H1 (cell line): ENCODE measurements at regions not wholly inside any gene's neighbourhood (a gene's known extent, or its start where the extent isn't known, plus 50 kb on each side); places are given as distances from the start of the nearest gene placed in this dataset.

ENCODE experiments used
- CTCF ChIA-PET: fragments of 300-600 bp; sonication (Branson Sonifier 250); formaldehyde crosslinking; loops from one replicate; lab custom pipeline; 2021; ENCODE audit not compliant: partially characterized antibody; lab: Charles Lee
- POLR2A ChIA-PET: fragments of 300-600 bp; sonication (Branson Sonifier 250); formaldehyde crosslinking; loops from one replicate; lab custom pipeline; 2021; ENCODE audit warnings: inconsistent platforms; ENCODE audit not compliant: partially characterized antibody; lab: Charles Lee
- DNase-seq, 2 experiments: peaks; one replicate each; pipeline versions ENCODE4 v3.0.0 to v3.0.0-alpha.2; 2010 to 2022; ENCODE audit warnings: low spot score in 2 of 2, low read depth in 1 of 2, mixed read lengths in 1 of 2
- FAIRE-seq: peaks from 2 replicates; lab custom pipeline; 2011; peaks lifted over from hg19 to GRCh38; lab: Jason Lieb, UNC
- H2AFZ ChIP-seq: 2 replicates; pipeline ENCODE4 v1.8.1; 2012; ENCODE audit warnings: low read length, inconsistent platforms
- H2AK5ac ChIP-seq: 2 replicates; pipeline ENCODE4 v1.6.1; 2013; ENCODE audit warnings: low read depth, low read length
- H2BK120ac ChIP-seq: replicated peaks from 2 replicates; pipeline ENCODE3; 2013; ENCODE audit warnings: low read depth, low read length, inconsistent platforms
- H2BK12ac ChIP-seq: 2 replicates; pipeline ENCODE4 v1.6.1; 2013; ENCODE audit warnings: low read depth, low read length
- H2BK15ac ChIP-seq: 2 replicates; pipeline ENCODE4 v1.6.1; 2013; ENCODE audit warnings: low read length
- H2BK20ac ChIP-seq: 2 replicates; pipeline ENCODE4 v1.6.1; 2013; ENCODE audit warnings: low read length
- H2BK5ac ChIP-seq: 2 replicates; pipeline ENCODE4 v1.6.1; 2013; ENCODE audit warnings: low read depth, low read length
- H3K14ac ChIP-seq: 2 replicates; pipeline ENCODE4 v1.6.1; 2013; ENCODE audit warnings: inconsistent platforms; ENCODE audit not compliant: insufficient read length
- H3K18ac ChIP-seq: 2 replicates; pipeline ENCODE4 v1.6.1; 2013; ENCODE audit warnings: low read length; ENCODE audit errors: extremely low read depth
- H3K23ac ChIP-seq: 2 replicates; pipeline ENCODE4 v1.6.1; 2013; ENCODE audit warnings: inconsistent platforms; ENCODE audit not compliant: insufficient read length
- H3K23me2 ChIP-seq: 2 replicates; pipeline ENCODE4 v1.6.1; 2013; ENCODE audit warnings: low read depth, low read length
- H3K27ac ChIP-seq: 2 replicates; pipeline ENCODE4 v1.6.1; 2011; ENCODE audit warnings: low read depth, low read length, inconsistent platforms
- H3K27me3 ChIP-seq, 4 experiments: replicated peaks in 1 of 4; 1 replicate in 1 of 4; 2 replicates in 3 of 4; pipeline versions ENCODE4 v1.6.1 to v1.8.1; 2011 to 2013; ENCODE audit warnings: low read length in 3 of 4, mild to moderate bottlenecking in 3 of 4, inconsistent platforms in 2 of 4, mixed read lengths in 2 of 4, moderate library complexity in 1 of 4; ENCODE audit not compliant: control insufficient read depth in 3 of 4, insufficient read depth in 3 of 4; ENCODE audit errors: extremely low read depth in 1 of 4
- H3K36me3 ChIP-seq, 4 experiments: 2 replicates each; pipeline versions ENCODE4 v1.6.1 to v1.8.1; 2011 to 2013; ENCODE audit warnings: mild to moderate bottlenecking in 4 of 4, low read length in 3 of 4, moderate library complexity in 2 of 4, control low read depth in 1 of 4, inconsistent platforms in 1 of 4; ENCODE audit not compliant: insufficient read depth in 4 of 4, control insufficient read depth in 2 of 4
- H3K4ac ChIP-seq: replicated peaks from 2 replicates; pipeline ENCODE3; 2013; ENCODE audit warnings: low read length, low read depth, mixed read lengths, inconsistent platforms; ENCODE audit not compliant: insufficient read length
- H3K4me1 ChIP-seq, 4 experiments: replicated peaks in 1 of 4; 1 replicate in 1 of 4; 2 replicates in 3 of 4; pipeline versions ENCODE4 v1.6.1 to v1.8.1; 2011 to 2013; ENCODE audit warnings: low read length in 3 of 4, inconsistent platforms in 2 of 4, mixed read lengths in 1 of 4; ENCODE audit not compliant: insufficient read depth in 4 of 4, control insufficient read depth in 3 of 4
- H3K4me2 ChIP-seq, 2 experiments: 2 replicates each; pipeline versions ENCODE4 v1.6.1 to v1.8.1; 2011 to 2013; ENCODE audit warnings: low read depth in 2 of 2, low read length in 2 of 2, control low read depth in 1 of 2, inconsistent platforms in 1 of 2, mild to moderate bottlenecking in 1 of 2; ENCODE audit not compliant: insufficient read depth in 1 of 2
- H3K4me3 ChIP-seq, 4 experiments: fragments of 200-600, 300-600 bp in 1 of 4; sonication (generic), shearing (Covaris generic), sonication (Bioruptor Twin) in 1 of 4; 2 replicates each; pipeline versions ENCODE4 v1.5.1 to v1.8.1; 2011 to 2016; ENCODE audit warnings: low read length in 4 of 4, low read depth in 3 of 4, control low read depth in 2 of 4, inconsistent platforms in 2 of 4, mild to moderate bottlenecking in 2 of 4, mixed read lengths in 1 of 4, moderate library complexity in 1 of 4; ENCODE audit not compliant: insufficient read depth in 2 of 4; ENCODE audit errors: extremely low read depth in 1 of 4
- H3K56ac ChIP-seq: replicated peaks from 2 replicates; pipeline ENCODE3; 2013; ENCODE audit warnings: low read depth, mild to moderate bottlenecking, mixed read lengths, low read length, inconsistent platforms; ENCODE audit not compliant: insufficient read length
- H3K79me1 ChIP-seq: 2 replicates; pipeline ENCODE4 v1.6.1; 2013; ENCODE audit warnings: low read depth, low read length, control low read depth
- H3K79me2 ChIP-seq, 2 experiments: 2 replicates each; pipeline versions ENCODE4 v1.6.1 to v1.8.1; 2012 to 2013; ENCODE audit warnings: low read length in 2 of 2, mild to moderate bottlenecking in 2 of 2, inconsistent platforms in 1 of 2; ENCODE audit not compliant: insufficient read depth in 2 of 2, control insufficient read depth in 1 of 2
- H3K9ac ChIP-seq, 4 experiments: replicated peaks in 1 of 4; 1 replicate in 1 of 4; 2 replicates in 3 of 4; pipeline versions ENCODE4 v1.6.1 to v1.8.1; 2011 to 2013; ENCODE audit warnings: low read depth in 3 of 4, low read length in 3 of 4, control low read depth in 2 of 4, mild to moderate bottlenecking in 2 of 4, moderate library complexity in 2 of 4, inconsistent platforms in 1 of 4; ENCODE audit errors: extremely low read depth in 1 of 4
- H3K9me3 ChIP-seq, 2 experiments: 2 replicates each; pipeline versions ENCODE4 v1.6.1 to v1.8.1; 2012 to 2013; ENCODE audit warnings: mild to moderate bottlenecking in 2 of 2, moderate library complexity in 2 of 2, control low read depth in 1 of 2, inconsistent platforms in 1 of 2, low read depth in 1 of 2, low read length in 1 of 2, mixed read lengths in 1 of 2; ENCODE audit not compliant: insufficient read depth in 2 of 2
- H4K20me1 ChIP-seq, 2 experiments: replicated peaks in 1 of 2; 2 replicates each; pipeline versions ENCODE3 to v1.8.1; 2011 to 2013; ENCODE audit warnings: inconsistent platforms in 2 of 2, low read length in 2 of 2, mild to moderate bottlenecking in 1 of 2; ENCODE audit not compliant: insufficient read depth in 2 of 2, control insufficient read depth in 1 of 2
- H4K5ac ChIP-seq: 2 replicates; pipeline ENCODE4 v1.6.1; 2013; ENCODE audit warnings: low read length, low read depth, mixed read lengths, inconsistent platforms; ENCODE audit not compliant: insufficient read length
- H4K8ac ChIP-seq: 2 replicates; pipeline ENCODE4 v1.8.0; 2013; ENCODE audit warnings: mild to moderate bottlenecking, moderate library complexity, low read length, inconsistent platforms; ENCODE audit not compliant: insufficient read depth; ENCODE audit errors: extremely low read depth
- H4K91ac ChIP-seq: replicated peaks from 2 replicates; pipeline ENCODE3; 2013; ENCODE audit warnings: low read length, mixed read lengths, inconsistent platforms; ENCODE audit not compliant: insufficient read length
- ATF3 ChIP-seq: IDR thresholded peaks from 2 replicates; pipeline ENCODE4 v1.6.1; 2011; ENCODE audit warnings: low read depth, mild to moderate bottlenecking, low read length; ENCODE audit not compliant: insufficient read depth
- JUND ChIP-seq: IDR thresholded peaks from 2 replicates; pipeline ENCODE4 v1.6.1; 2011; ENCODE audit warnings: mild to moderate bottlenecking, improper control_type of control experiment, low read length
- PHF8 ChIP-seq: fragments of 200-600 bp; sonication (generic); conservative IDR thresholded peaks from 2 replicates; pipeline ENCODE4 v1.7.1; 2012; ENCODE audit warnings: low read depth, mild to moderate bottlenecking, inconsistent platforms, low read length, moderate library complexity
- WGBS, 2 experiments: shearing (Covaris generic) in 1 of 2; methylation state at CpG; one replicate each; pipeline versions ENCODE4 v1.1.6 to v1.1.7; 2013 to 2015; ENCODE audit warnings: low lambda C conversion rate in 2 of 2, mixed read lengths in 2 of 2, inconsistent platforms in 1 of 2, low coverage in 1 of 2, missing lambda C conversion rate in 1 of 2; ENCODE audit not compliant: insufficient replicate concordance in 2 of 2, insufficient coverage in 1 of 2, insufficient read length in 1 of 2; ENCODE audit errors: extremely low coverage in 1 of 2, missing lambda C conversion rate in 1 of 2; 5-methylcytosine and 5-hydroxymethylcytosine counted together

- Histone ChIP-seq H3K9ac (no peak overlapping the region), H3K18ac (peak overlapping the region; percentile 60), H3K9me3 (no peaks in the 10 kb centered on the region), H2BK5ac (peak overlapping the region; percentile 85; the same call in 1 of the 2 replicates), H4K20me1 (peaks cover 0 to 5% of the 10 kb centered on the region in 2 experiments), H3K14ac (no peak overlapping the region), H3K27ac (no peak overlapping the region), H3K4me3 (no peak overlapping the region), H3K4me2 (no peak overlapping the region), H3K36me3 (no peaks in the 10 kb centered on the region), H4K8ac (no peak overlapping the region), H3K4ac (no peak overlapping the region), H2BK120ac (peak overlapping the region; percentile 15), H3K27me3 (no peaks in the 10 kb centered on the region; a peak in 1 of 7 replicates), H3K4me1 (peaks cover 0 to 23% (median 15%) of the 10 kb centered on the region in 4 experiments; a peak in 6 of 7 replicates), H4K91ac (peak overlapping the region; percentile 59), H4K5ac (no peak overlapping the region), H2AK5ac (no peak overlapping the region), H3K23ac (no peak overlapping the region), H2BK20ac (peak overlapping the region; percentile 32; the same call in 1 of the 2 replicates), H2AFZ (no peak overlapping the region), H2BK15ac (peak overlapping the region; percentile 88; the same call in 1 of the 2 replicates), H2BK12ac (no peak overlapping the region; the same call in 1 of the 2 replicates), H3K79me1 (no peaks in the 10 kb centered on the region), H3K79me2 (no peaks in the 10 kb centered on the region), H3K56ac (no peak overlapping the region), H3K23me2 (0 out of 2 replicates have a peak, but pooled peaks cover 5% of the 10 kb centered on the region)
- peak in 1 of 2 experiments; percentile 23 for DNase-seq
- TF ChIP-seq JUND (peak; percentile 54; the same call in 1 of the 2 replicates), PHF8 (no peak), ATF3 (no peak)
- POLR2A ChIA-PET = interaction anchor here (0.9 to 1.3 kb wide), 3 partner anchors 11 to 75 kb away, joined by 3 read pairs; no protein-coding TSS in a partner anchor
- FAIRE-seq = no peak
- CTCF ChIA-PET = interaction anchor here (0.5 to 2.0 kb wide), 6 partner anchors 13 to 1396 kb away, joined by 3 to 10 read pairs (median 3); no protein-coding TSS in a partner anchor
- 69% methylated on average over 14 of the region's 20 CpGs; no CpG with 5 or more reads in 1 of the 2 experiments for WGBS, 2 experiments
These were observed 92.5 kb upstream of the RUNX3 start for GRCh38 chr1:25022361-25023189.
